ENCODE measurements at regions not wholly inside any gene's neighbourhood (a gene's known extent, or its start where the extent isn't known, plus 50 kb on each side); places are given as distances from the start of the nearest gene placed in this dataset.

GRCh38 chr7:108659867-108660266 lies 90.2 kb downstream of the DNAJB9 start (continued):
- TF ChIP-seq ZNF407 (CRISPR knock-in tag; IDR thresholded peaks at IDR 0.05; ENCODE audit: not compliant biosample characterization) (no peak), ZNF770 (CRISPR knock-in tag; IDR thresholded peaks at IDR 0.05) (no peak), EEA1 (CRISPR knock-in tag; IDR thresholded peaks at IDR 0.05; ENCODE audit: borderline replicate concordance) (no peak), ZNF569 (CRISPR knock-in tag; IDR thresholded peaks at IDR 0.05; ENCODE audit: borderline replicate concordance) (no peak), KMT2B (CRISPR knock-in tag; IDR thresholded peaks at IDR 0.05) (no peak), ZMAT5 (CRISPR knock-in tag; IDR thresholded peaks at IDR 0.05; ENCODE audit: borderline replicate concordance, low read depth) (no peak), CERS6 (CRISPR knock-in tag; IDR thresholded peaks at IDR 0.05) (no peak), ZNF33A (CRISPR knock-in tag; IDR thresholded peaks at IDR 0.05; ENCODE audit: borderline replicate concordance) (no peak)
